SK-N-SH (cell line): ENCODE measurements at regions not wholly inside any gene's neighbourhood (a gene's known extent, or its start where the extent isn't known, plus 50 kb on each side); places are given as distances from the start of the nearest gene placed in this dataset.

Source experiments
- GABPA ChIP-seq: IDR thresholded peaks from 2 replicates; pipeline ENCODE4 v1.4.0; 2012; ENCODE audit warnings: low read depth, mild to moderate bottlenecking
- GATA2 ChIP-seq: sonication (generic); formaldehyde crosslinking; IDR thresholded peaks from 2 replicates; pipeline ENCODE4 v1.5.0; 2020; ENCODE audit warnings: mild to moderate bottlenecking, missing genetic modification reagents
- MAX ChIP-seq: IDR thresholded peaks from 2 replicates; pipeline ENCODE4 v1.4.0; 2012; ENCODE audit warnings: low read depth
- NRF1 ChIP-seq: IDR thresholded peaks from 2 replicates; pipeline ENCODE4 v1.6.1; 2012; ENCODE audit warnings: low read depth, mild to moderate bottlenecking, low read length
- RAD21 ChIP-seq: IDR thresholded peaks from 2 replicates; pipeline ENCODE4 v1.6.1; 2012; ENCODE audit warnings: mild to moderate bottlenecking, low read length
- TAF1 ChIP-seq: IDR thresholded peaks from 2 replicates; pipeline ENCODE4 v1.6.1; 2012; ENCODE audit warnings: low read depth, mild to moderate bottlenecking, low read length, moderate library complexity, borderline replicate concordance
- TCF12 ChIP-seq: IDR thresholded peaks from 2 replicates; pipeline ENCODE4 v1.4.0; 2012
- YY1 ChIP-seq: IDR thresholded peaks from 2 replicates; pipeline ENCODE4 v1.4.0; 2012; ENCODE audit warnings: low read depth, mild to moderate bottlenecking
- TF ChIP-seq, protein P1 (sequence below): fragments of 200-600 bp; sonication (generic); IDR thresholded peaks from 2 replicates; pipeline ENCODE4 v1.6.1; 2017; ENCODE audit warnings: antibody characterized with exemption, mild to moderate bottlenecking, moderate library complexity

DNA sequence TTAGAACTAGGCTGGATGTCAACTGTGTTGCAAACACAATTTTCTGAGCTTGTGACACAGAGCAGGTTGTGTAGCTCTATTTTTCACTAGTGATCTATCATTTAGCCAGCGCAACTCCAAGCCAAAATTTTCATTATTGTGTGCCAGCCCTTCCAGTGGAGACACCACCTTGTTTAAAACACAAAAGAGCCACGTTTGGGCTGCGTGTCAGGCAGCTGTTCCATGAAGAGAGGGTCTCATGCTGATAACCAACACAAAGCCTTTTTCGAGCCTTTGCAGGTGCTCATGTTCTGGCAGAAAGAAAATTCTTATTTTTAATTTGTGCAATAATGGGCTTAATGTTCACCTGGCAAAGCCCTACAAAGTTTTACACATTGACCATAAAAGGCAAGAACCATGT lies 237.6 kb upstream of the RGMB start:
- TF ChIP-seq, protein P1, sequence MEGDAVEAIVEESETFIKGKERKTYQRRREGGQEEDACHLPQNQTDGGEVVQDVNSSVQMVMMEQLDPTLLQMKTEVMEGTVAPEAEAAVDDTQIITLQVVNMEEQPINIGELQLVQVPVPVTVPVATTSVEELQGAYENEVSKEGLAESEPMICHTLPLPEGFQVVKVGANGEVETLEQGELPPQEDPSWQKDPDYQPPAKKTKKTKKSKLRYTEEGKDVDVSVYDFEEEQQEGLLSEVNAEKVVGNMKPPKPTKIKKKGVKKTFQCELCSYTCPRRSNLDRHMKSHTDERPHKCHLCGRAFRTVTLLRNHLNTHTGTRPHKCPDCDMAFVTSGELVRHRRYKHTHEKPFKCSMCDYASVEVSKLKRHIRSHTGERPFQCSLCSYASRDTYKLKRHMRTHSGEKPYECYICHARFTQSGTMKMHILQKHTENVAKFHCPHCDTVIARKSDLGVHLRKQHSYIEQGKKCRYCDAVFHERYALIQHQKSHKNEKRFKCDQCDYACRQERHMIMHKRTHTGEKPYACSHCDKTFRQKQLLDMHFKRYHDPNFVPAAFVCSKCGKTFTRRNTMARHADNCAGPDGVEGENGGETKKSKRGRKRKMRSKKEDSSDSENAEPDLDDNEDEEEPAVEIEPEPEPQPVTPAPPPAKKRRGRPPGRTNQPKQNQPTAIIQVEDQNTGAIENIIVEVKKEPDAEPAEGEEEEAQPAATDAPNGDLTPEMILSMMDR, result no peak
- TF ChIP-seq GABPA (no peak), NRF1 (no peak), TAF1 (no peak), RAD21 (no peak), GATA2 (CRISPR knock-in tag) (no peak), TCF12 (no peak), YY1 (no peak), MAX (no peak)
